Liver (tissue), 8 donors: ENCODE measurements at regions not wholly inside any gene's neighbourhood (a gene's known extent, or its start where the extent isn't known, plus 50 kb on each side); places are given as distances from the start of the nearest gene placed in this dataset.

ENCODE experiments used
- DNase-seq: peaks from one replicate; pipeline ENCODE4 v3.0.0-alpha.2; 2017; ENCODE audit warnings: low spot score
- H3K27ac ChIP-seq, 2 donors: one replicate each; pipeline ENCODE4 v1.7.0; 2013; ENCODE audit warnings: inconsistent platforms in 2 of 2, low read length in 2 of 2, control low read depth in 1 of 2, low read depth in 1 of 2, mild to moderate bottlenecking in 1 of 2
- H3K27me3 ChIP-seq, 4 donors: one replicate each; pipeline versions ENCODE4 v1.6.1 to v1.7.0; 2013; ENCODE audit warnings: low read length in 3 of 4, inconsistent platforms in 1 of 4, mild to moderate bottlenecking in 1 of 4, moderate library complexity in 1 of 4; ENCODE audit not compliant: control insufficient read depth in 4 of 4, insufficient read depth in 4 of 4
- H3K36me3 ChIP-seq, 4 donors: one replicate each; pipeline versions ENCODE4 v1.6.1 to v1.7.0; 2013; ENCODE audit warnings: low read length in 3 of 4, mild to moderate bottlenecking in 3 of 4, low read depth in 1 of 4, moderate library complexity in 1 of 4; ENCODE audit not compliant: control insufficient read depth in 4 of 4, insufficient read depth in 3 of 4
- H3K4me1 ChIP-seq, 4 donors: one replicate each; pipeline versions ENCODE4 v1.6.1 to v1.7.0; 2013; ENCODE audit warnings: low read length in 3 of 4, mild to moderate bottlenecking in 3 of 4, moderate library complexity in 1 of 4; ENCODE audit not compliant: control insufficient read depth in 4 of 4, insufficient read depth in 4 of 4
- H3K4me3 ChIP-seq, 3 donors: one replicate each; pipeline versions ENCODE4 v1.6.1 to v1.7.0; 2013; ENCODE audit warnings: low read length in 3 of 3, control low read depth in 1 of 3, low read depth in 1 of 3, mild to moderate bottlenecking in 1 of 3
- H3K9ac ChIP-seq, 2 donors: one replicate each; pipeline ENCODE4 v1.7.0; 2013; ENCODE audit warnings: low read length in 2 of 2, mild to moderate bottlenecking in 2 of 2, moderate library complexity in 2 of 2, control low read depth in 1 of 2, low read depth in 1 of 2
- H3K9me3 ChIP-seq, 4 donors: one replicate each; pipeline versions ENCODE4 v1.6.1 to v1.7.0; 2013; ENCODE audit warnings: low read length in 3 of 4; ENCODE audit not compliant: control insufficient read depth in 4 of 4
- EGR1 ChIP-seq, 2 donors: IDR thresholded peaks; 2 replicates each; pipeline ENCODE4 v1.6.1; 2016 to 2018; ENCODE audit warnings: antibody characterized with exemption in 2 of 2, low read depth in 2 of 2
- FOXA1 ChIP-seq: IDR thresholded peaks from 2 replicates; pipeline ENCODE4 v1.6.1; 2016; ENCODE audit warnings: antibody characterized with exemption
- FOXA2 ChIP-seq: IDR thresholded peaks from 2 replicates; pipeline ENCODE4 v1.6.1; 2016; ENCODE audit warnings: antibody characterized with exemption
- GABPA ChIP-seq, 2 donors: IDR thresholded peaks in 1 of 2; conservative IDR thresholded peaks in 1 of 2; 2 replicates each; pipeline ENCODE4 v1.6.1; 2016; ENCODE audit warnings: antibody characterized with exemption in 2 of 2, mild to moderate bottlenecking in 1 of 2, moderate library complexity in 1 of 2
- HNF4A ChIP-seq, 2 donors: conservative IDR thresholded peaks; 2 replicates each; pipeline ENCODE4 v1.6.1; 2016; ENCODE audit warnings: antibody characterized with exemption in 2 of 2, mild to moderate bottlenecking in 2 of 2
- HNF4G ChIP-seq: IDR thresholded peaks from 2 replicates; pipeline ENCODE4 v1.6.1; 2016; ENCODE audit warnings: antibody characterized with exemption
- JUND ChIP-seq, 2 donors: IDR thresholded peaks; 2 replicates each; pipeline ENCODE4 v1.6.1; 2016; ENCODE audit warnings: antibody characterized with exemption in 2 of 2
- NR2F2 ChIP-seq: IDR thresholded peaks from 2 replicates; pipeline ENCODE4 v1.6.1; 2016; ENCODE audit warnings: antibody characterized with exemption
- RXRA ChIP-seq, 2 donors: IDR thresholded peaks; 2 replicates each; pipeline ENCODE4 v1.6.1; 2017 to 2018; ENCODE audit warnings: antibody characterized with exemption in 2 of 2, mild to moderate bottlenecking in 1 of 2
- TAF1 ChIP-seq: conservative IDR thresholded peaks from 2 replicates; pipeline ENCODE4 v1.6.1; 2016; ENCODE audit warnings: antibody characterized with exemption, mild to moderate bottlenecking
- YY1 ChIP-seq: IDR thresholded peaks from 2 replicates; pipeline ENCODE4 v1.6.1; 2016; ENCODE audit warnings: antibody characterized with exemption, mild to moderate bottlenecking
- WGBS: extraction: QIAGEN DNeasy Blood & Tissue Kit; methylation state at CpG from one replicate; pipeline ENCODE4 v1.1.7; 2013; 5-methylcytosine and 5-hydroxymethylcytosine counted together
- TF ChIP-seq, protein P1 (sequence below): IDR thresholded peaks from 2 replicates; pipeline ENCODE4 v1.6.1; 2016; ENCODE audit warnings: antibody characterized with exemption
- TF ChIP-seq, protein P2 (sequence below): IDR thresholded peaks from 2 replicates; pipeline ENCODE4 v1.6.1; 2016; ENCODE audit warnings: antibody characterized with exemption, mild to moderate bottlenecking
- TF ChIP-seq, protein P3 (sequence below): fragments of 150-350 bp; IDR thresholded peaks from 2 replicates; pipeline ENCODE4 v1.5.1; 2017; ENCODE audit warnings: improper control_type of control experiment, low read depth, low read length; ENCODE audit not compliant: missing input control
- TF ChIP-seq, protein P4 (sequence below): IDR thresholded peaks from 2 replicates; pipeline ENCODE4 v1.6.1; 2016; ENCODE audit warnings: antibody characterized with exemption
- TF ChIP-seq, protein P5 (sequence below): IDR thresholded peaks from 2 replicates; pipeline ENCODE4 v1.6.1; 2016; ENCODE audit warnings: antibody characterized with exemption
- donor health status: healthy.
- donor health status: healthy.
- donor health status: healthy.
- donor health status: healthy.
- donor health status: healthy.

DNA sequence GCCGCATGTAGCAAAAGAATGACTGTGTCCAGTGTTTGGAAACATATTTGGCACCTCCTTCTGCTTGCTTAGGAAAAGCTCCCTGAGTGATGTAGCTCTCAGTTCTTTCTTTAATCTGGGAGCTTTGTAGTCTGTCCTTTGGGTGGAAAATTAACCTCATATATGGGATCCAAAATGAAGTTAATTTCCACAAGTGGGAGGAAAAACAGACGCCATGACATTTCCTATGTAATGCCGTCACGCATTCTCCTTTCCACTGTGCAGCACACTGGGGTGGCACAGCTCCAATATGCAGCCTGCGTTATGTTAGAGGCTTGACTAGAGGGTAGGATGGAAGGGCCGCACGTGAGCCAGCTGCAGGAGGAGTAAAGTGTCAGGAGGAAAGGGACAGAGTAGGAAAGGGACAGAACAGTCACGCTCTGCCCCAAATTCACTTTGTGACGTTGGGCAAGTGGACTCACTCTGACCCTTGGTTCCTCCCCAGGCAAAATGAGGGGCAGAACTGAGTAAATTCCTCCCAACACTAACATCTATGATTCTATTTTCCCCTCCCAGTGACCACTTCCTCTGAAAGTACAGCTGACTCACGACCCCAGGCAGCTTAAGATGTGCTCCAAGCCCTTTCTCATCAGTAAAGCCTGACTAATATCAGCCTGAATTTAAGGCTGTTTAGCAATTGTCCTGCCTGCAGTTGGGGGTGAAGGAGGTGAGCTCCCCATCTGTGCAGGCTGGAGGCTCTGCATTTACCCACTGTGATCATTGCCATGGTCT lies 176.5 kb upstream of the PFN2 start:
- Histone ChIP-seq H3K27ac (no peak overlapping the region), H3K27me3 (peaks cover 0 to 2% (median 0%) of the 10 kb centered on the region in 4 donors), H3K9me3 (no peaks in the 10 kb centered on the region), H3K36me3 (no peaks in the 10 kb centered on the region), H3K9ac (no peak overlapping the region), H3K4me1 (no peaks in the 10 kb centered on the region), H3K4me3 (no peak overlapping the region)
- WGBS = 82% methylated on average over 10 of the region's 10 CpGs
- TF ChIP-seq, protein P1, sequence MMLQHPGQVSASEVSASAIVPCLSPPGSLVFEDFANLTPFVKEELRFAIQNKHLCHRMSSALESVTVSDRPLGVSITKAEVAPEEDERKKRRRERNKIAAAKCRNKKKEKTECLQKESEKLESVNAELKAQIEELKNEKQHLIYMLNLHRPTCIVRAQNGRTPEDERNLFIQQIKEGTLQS = no peak
- no peak for TF ChIP-seq HNF4G
- no peak for TF ChIP-seq FOXA2
- TF ChIP-seq RXRA (IDR thresholded peaks at IDR 0.05) = no peak
- no peak for TF ChIP-seq TAF1
- TF ChIP-seq NR2F2 = no peak
- no peak for TF ChIP-seq YY1
- TF ChIP-seq, protein P2, sequence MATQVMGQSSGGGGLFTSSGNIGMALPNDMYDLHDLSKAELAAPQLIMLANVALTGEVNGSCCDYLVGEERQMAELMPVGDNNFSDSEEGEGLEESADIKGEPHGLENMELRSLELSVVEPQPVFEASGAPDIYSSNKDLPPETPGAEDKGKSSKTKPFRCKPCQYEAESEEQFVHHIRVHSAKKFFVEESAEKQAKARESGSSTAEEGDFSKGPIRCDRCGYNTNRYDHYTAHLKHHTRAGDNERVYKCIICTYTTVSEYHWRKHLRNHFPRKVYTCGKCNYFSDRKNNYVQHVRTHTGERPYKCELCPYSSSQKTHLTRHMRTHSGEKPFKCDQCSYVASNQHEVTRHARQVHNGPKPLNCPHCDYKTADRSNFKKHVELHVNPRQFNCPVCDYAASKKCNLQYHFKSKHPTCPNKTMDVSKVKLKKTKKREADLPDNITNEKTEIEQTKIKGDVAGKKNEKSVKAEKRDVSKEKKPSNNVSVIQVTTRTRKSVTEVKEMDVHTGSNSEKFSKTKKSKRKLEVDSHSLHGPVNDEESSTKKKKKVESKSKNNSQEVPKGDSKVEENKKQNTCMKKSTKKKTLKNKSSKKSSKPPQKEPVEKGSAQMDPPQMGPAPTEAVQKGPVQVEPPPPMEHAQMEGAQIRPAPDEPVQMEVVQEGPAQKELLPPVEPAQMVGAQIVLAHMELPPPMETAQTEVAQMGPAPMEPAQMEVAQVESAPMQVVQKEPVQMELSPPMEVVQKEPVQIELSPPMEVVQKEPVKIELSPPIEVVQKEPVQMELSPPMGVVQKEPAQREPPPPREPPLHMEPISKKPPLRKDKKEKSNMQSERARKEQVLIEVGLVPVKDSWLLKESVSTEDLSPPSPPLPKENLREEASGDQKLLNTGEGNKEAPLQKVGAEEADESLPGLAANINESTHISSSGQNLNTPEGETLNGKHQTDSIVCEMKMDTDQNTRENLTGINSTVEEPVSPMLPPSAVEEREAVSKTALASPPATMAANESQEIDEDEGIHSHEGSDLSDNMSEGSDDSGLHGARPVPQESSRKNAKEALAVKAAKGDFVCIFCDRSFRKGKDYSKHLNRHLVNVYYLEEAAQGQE = no peak
- TF ChIP-seq GABPA (IDR thresholded peaks at IDR 0.05 in 1 of 2, conservative IDR thresholded peaks at IDR 0.05 in 1 of 2) = no peak
- no peak for TF ChIP-seq FOXA1
- TF ChIP-seq, protein P3, sequence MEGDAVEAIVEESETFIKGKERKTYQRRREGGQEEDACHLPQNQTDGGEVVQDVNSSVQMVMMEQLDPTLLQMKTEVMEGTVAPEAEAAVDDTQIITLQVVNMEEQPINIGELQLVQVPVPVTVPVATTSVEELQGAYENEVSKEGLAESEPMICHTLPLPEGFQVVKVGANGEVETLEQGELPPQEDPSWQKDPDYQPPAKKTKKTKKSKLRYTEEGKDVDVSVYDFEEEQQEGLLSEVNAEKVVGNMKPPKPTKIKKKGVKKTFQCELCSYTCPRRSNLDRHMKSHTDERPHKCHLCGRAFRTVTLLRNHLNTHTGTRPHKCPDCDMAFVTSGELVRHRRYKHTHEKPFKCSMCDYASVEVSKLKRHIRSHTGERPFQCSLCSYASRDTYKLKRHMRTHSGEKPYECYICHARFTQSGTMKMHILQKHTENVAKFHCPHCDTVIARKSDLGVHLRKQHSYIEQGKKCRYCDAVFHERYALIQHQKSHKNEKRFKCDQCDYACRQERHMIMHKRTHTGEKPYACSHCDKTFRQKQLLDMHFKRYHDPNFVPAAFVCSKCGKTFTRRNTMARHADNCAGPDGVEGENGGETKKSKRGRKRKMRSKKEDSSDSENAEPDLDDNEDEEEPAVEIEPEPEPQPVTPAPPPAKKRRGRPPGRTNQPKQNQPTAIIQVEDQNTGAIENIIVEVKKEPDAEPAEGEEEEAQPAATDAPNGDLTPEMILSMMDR = no peak
- TF ChIP-seq JUND (IDR thresholded peaks at IDR 0.05) = no peak
- TF ChIP-seq HNF4A (conservative IDR thresholded peaks at IDR 0.05) = no peak
- TF ChIP-seq, protein P4, sequence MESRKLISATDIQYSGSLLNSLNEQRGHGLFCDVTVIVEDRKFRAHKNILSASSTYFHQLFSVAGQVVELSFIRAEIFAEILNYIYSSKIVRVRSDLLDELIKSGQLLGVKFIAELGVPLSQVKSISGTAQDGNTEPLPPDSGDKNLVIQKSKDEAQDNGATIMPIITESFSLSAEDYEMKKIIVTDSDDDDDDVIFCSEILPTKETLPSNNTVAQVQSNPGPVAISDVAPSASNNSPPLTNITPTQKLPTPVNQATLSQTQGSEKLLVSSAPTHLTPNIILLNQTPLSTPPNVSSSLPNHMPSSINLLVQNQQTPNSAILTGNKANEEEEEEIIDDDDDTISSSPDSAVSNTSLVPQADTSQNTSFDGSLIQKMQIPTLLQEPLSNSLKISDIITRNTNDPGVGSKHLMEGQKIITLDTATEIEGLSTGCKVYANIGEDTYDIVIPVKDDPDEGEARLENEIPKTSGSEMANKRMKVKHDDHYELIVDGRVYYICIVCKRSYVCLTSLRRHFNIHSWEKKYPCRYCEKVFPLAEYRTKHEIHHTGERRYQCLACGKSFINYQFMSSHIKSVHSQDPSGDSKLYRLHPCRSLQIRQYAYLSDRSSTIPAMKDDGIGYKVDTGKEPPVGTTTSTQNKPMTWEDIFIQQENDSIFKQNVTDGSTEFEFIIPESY = no peak
- TF ChIP-seq, protein P5, sequence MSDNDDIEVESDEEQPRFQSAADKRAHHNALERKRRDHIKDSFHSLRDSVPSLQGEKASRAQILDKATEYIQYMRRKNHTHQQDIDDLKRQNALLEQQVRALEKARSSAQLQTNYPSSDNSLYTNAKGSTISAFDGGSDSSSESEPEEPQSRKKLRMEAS = no peak
- no peak for DNase-seq

DNA sequence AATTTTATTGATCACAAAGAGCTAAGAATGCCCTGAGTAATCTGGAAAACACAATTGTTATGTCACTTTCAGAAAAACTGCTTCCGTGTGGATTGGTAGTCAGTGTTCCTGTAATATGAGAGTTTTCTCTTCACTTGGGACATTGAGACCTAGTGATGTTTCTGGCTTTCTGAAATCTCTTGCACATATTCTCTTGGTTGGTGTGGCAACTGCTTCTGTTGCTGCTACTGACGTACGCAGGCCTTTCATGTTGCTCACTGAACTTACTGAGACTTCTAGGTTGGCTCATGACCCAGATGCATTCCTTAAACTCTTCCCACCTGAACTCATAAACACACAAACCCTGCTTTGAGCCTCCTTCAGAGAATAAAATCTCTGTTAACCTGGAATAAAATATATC lies 175.0 kb upstream of the PFN2 start:
- no peaks in the 10 kb centered on the region for H3K4me1 ChIP-seq
- H3K27ac ChIP-seq = no peak overlapping the region
- H3K9ac ChIP-seq = no peak overlapping the region
- no peaks in the 10 kb centered on the region for H3K36me3 ChIP-seq
- H3K9me3 ChIP-seq = no peaks in the 10 kb centered on the region
- DNase-seq = no peak
- peaks cover 0 to 2% (median 0%) of the 10 kb centered on the region in 4 donors for H3K27me3 ChIP-seq
- WGBS = 96% methylated on average over 3 of the region's 3 CpGs
- H3K4me3 ChIP-seq = no peak overlapping the region
- no peak for TF ChIP-seq RXRA (IDR thresholded peaks at IDR 0.05)
- TF ChIP-seq, protein P5 = no peak
- TF ChIP-seq, protein P2 = no peak
- TF ChIP-seq EGR1 (IDR thresholded peaks at IDR 0.05; ENCODE audit: low read depth in 2 of 2) = no peak
- TF ChIP-seq, protein P3 = no peak
- TF ChIP-seq YY1 = no peak
- no peak for TF ChIP-seq FOXA2
- TF ChIP-seq GABPA (IDR thresholded peaks at IDR 0.05 in 1 of 2, conservative IDR thresholded peaks at IDR 0.05 in 1 of 2) = no peak
- TF ChIP-seq JUND (IDR thresholded peaks at IDR 0.05) = no peak
- no peak for TF ChIP-seq HNF4A (conservative IDR thresholded peaks at IDR 0.05)
